Kidney (tissue), 13 donors: ENCODE measurements at regions not wholly inside any gene's neighbourhood (a gene's known extent, or its start where the extent isn't known, plus 50 kb on each side); places are given as distances from the start of the nearest gene placed in this dataset.

Experiments used
- DNase-seq, 5 donors: peaks; one replicate each; pipeline ENCODE4 v3.0.0-alpha.2; 2013 to 2020
- FAIRE-seq: peaks from 2 replicates; lab custom pipeline; 2012; peaks lifted over from hg19 to GRCh38; lab: Jason Lieb, UNC
- H3K27ac ChIP-seq, 2 donors: one replicate each; pipeline ENCODE4 v1.7.0; 2013; ENCODE audit warnings: low read depth in 2 of 2, low read length in 2 of 2, inconsistent platforms in 1 of 2
- H3K27me3 ChIP-seq: one replicate; pipeline ENCODE4 v1.7.1; 2013; ENCODE audit warnings: low read length, inconsistent platforms; ENCODE audit not compliant: control insufficient read depth, insufficient read depth
- H3K36me3 ChIP-seq, 3 donors: one replicate each; pipeline versions ENCODE4 v1.7.0 to v1.7.1; 2013; ENCODE audit warnings: low read length in 3 of 3, control low read depth in 1 of 3, inconsistent platforms in 1 of 3; ENCODE audit not compliant: insufficient read depth in 3 of 3, control insufficient read depth in 2 of 3
- H3K4me1 ChIP-seq, 3 donors: one replicate each; pipeline versions ENCODE4 v1.7.0 to v1.7.1; 2013; ENCODE audit warnings: low read length in 3 of 3, inconsistent platforms in 1 of 3, low read depth in 1 of 3; ENCODE audit not compliant: control insufficient read depth in 2 of 3, insufficient read depth in 2 of 3
- H3K4me3 ChIP-seq, 3 donors: one replicate each; pipeline versions ENCODE4 v1.7.0 to v1.8.1; 2013; ENCODE audit warnings: low read length in 3 of 3, control low read depth in 1 of 3, inconsistent platforms in 1 of 3
- H3K9ac ChIP-seq, 3 donors: one replicate each; pipeline versions ENCODE4 v1.7.0 to v1.7.1; 2013; ENCODE audit warnings: low read length in 3 of 3, control low read depth in 1 of 3, inconsistent platforms in 1 of 3
- H3K9me3 ChIP-seq, 3 donors: one replicate each; pipeline versions ENCODE4 v1.7.0 to v1.7.1; 2013; ENCODE audit warnings: low read length in 3 of 3, control low read depth in 1 of 3, inconsistent platforms in 1 of 3; ENCODE audit not compliant: control insufficient read depth in 2 of 3, insufficient read depth in 1 of 3
- intact Hi-C: fragments of 100-400 bp; cut with DNase I; formaldehyde crosslinking; loops from one replicate; pipeline ENCODE4 v1.11.1; 2022
- TF ChIP-seq, protein P1 (sequence below): IDR thresholded peaks from 3 replicates; pipeline ENCODE4 v1.5.1; 2012; ENCODE audit warnings: mild to moderate bottlenecking, moderate library complexity, borderline replicate concordance; ENCODE audit not compliant: insufficient read depth; ENCODE audit errors: extremely low read depth
- donor health status: control.
- donor health status: control.
- donor health status: control.
- donor health status: control.
- donor health status: control.
- donor health status: DM: yes; HTN: yes; CAD: no.
- donor health status: Normal renal cell carcinoma (clear cell type).

DNA sequence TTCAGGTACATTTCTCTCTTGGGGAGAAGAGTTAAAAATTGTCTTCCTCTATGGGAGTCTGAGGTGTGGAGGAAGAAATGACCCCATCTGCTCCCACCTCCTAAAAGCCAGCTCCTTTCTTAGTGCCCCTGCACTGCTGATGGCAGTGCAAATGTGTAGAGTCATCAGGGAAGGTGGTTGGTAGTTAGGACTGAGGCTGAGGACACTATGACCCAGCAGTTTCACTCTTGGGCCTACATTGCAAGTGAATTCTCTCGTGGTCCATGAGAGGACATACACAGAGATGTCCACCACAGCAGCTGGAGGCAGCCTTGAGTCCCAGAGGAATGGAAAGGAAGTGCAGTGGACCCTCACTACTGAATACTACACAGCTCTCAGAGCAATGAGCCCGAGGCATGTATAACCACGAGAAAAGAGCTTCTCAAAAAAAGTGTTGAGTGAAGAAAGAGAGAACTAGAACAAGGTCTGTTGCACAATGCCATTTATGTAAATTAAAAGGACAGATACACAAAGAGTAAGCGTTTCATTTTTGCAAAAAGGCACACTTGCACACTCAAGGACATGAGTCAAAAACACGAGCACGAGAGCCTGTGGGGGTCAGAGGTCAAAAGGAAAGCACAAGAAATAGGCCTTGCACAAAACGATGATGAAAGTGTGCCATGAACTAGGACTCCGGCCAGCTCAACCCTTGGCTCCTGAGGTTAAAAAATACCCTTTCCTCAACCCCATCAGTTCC lies 164.4 kb upstream of the ADRA1D start:
- intact Hi-C loops = no loop called here
- Histone ChIP-seq H3K27me3 (no peaks in the 10 kb centered on the region), H3K9me3 (no peaks in the 10 kb centered on the region), H3K4me3 (no peak overlapping the region), H3K9ac (no peak overlapping the region), H3K36me3 (no peaks in the 10 kb centered on the region), H3K4me1 (no peaks in the 10 kb centered on the region), H3K27ac (no peak overlapping the region)
- no peak for FAIRE-seq
- no peak for DNase-seq
- TF ChIP-seq, protein P1, sequence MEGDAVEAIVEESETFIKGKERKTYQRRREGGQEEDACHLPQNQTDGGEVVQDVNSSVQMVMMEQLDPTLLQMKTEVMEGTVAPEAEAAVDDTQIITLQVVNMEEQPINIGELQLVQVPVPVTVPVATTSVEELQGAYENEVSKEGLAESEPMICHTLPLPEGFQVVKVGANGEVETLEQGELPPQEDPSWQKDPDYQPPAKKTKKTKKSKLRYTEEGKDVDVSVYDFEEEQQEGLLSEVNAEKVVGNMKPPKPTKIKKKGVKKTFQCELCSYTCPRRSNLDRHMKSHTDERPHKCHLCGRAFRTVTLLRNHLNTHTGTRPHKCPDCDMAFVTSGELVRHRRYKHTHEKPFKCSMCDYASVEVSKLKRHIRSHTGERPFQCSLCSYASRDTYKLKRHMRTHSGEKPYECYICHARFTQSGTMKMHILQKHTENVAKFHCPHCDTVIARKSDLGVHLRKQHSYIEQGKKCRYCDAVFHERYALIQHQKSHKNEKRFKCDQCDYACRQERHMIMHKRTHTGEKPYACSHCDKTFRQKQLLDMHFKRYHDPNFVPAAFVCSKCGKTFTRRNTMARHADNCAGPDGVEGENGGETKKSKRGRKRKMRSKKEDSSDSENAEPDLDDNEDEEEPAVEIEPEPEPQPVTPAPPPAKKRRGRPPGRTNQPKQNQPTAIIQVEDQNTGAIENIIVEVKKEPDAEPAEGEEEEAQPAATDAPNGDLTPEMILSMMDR = no peak

DNA sequence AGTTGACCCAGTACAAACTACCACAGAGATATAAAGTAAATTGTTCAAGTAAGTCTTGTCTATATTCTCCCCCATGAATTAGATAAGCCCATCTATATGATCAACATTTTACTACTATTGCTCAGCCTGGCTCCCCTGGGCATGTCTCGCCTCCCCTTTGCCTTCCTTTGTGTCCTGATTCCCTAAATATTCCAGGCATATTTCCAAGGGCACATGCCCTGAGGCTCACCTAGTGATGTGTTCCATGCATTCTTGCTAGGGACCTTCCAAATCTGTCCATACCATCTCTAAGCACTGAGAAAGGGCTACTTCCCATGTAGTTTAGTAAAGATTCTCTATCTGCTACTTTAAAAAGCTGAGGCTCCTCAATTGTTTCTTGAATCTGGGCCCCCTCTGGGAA lies 163.1 kb upstream of the ADRA1D start:
- no peak for FAIRE-seq
- Histone ChIP-seq H3K4me3 (no peak overlapping the region), H3K27ac (no peak overlapping the region), H3K27me3 (no peaks in the 10 kb centered on the region), H3K9me3 (no peaks in the 10 kb centered on the region), H3K36me3 (no peaks in the 10 kb centered on the region), H3K4me1 (no peaks in the 10 kb centered on the region), H3K9ac (no peak overlapping the region)
- DNase-seq = no peak
- TF ChIP-seq, protein P1 = no peak
- intact Hi-C loops = no loop called here

DNA sequence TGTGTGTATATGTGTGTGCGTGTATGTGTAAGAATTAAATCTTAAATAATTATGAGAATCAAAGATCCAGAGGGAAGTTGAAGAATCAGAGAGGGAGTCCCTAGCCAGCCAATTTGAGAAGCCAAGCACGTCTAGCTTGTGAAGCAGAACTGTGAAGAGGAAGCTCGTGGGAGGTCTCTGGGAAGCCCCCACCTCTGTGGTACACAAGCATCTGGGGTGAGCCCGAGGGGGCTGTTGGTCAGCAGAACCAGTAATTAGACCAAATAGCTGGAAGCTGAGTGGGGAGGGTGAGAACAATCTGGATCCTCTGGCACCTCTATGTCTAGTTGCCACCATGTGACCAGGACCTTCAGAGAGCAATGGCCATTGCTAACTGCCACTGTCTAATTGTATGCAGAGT lies 162.7 kb upstream of the ADRA1D start:
- Histone ChIP-seq H3K27me3 (no peaks in the 10 kb centered on the region), H3K4me1 (no peaks in the 10 kb centered on the region), H3K9me3 (no peaks in the 10 kb centered on the region), H3K9ac (no peak overlapping the region), H3K4me3 (no peak overlapping the region), H3K27ac (no peak overlapping the region), H3K36me3 (no peaks in the 10 kb centered on the region)
- TF ChIP-seq, protein P1 = no peak
- intact Hi-C loops = no loop called here
- FAIRE-seq (no peak), DNase-seq (no peak)

GRCh38 chr20:4406627-4407026 lies 157.5 kb upstream of the ADRA1D start:
- TF ChIP-seq, protein P1 = no peak
- intact Hi-C loops = no loop called here

More at GRCh38 chr20:4406627-4407026, 157.5 kb upstream of the ADRA1D start:
- Histone ChIP-seq H3K27ac (no peak overlapping the region), H3K27me3 (no peaks in the 10 kb centered on the region), H3K4me3 (no peak overlapping the region), H3K9ac (no peak overlapping the region), H3K9me3 (no peaks in the 10 kb centered on the region), H3K4me1 (no peaks in the 10 kb centered on the region), H3K36me3 (no peaks in the 10 kb centered on the region)
- DNase-seq = no peak
- FAIRE-seq = no peak
